ENCODE measurements at regions not wholly inside any gene's neighbourhood (a gene's known extent, or its start where the extent isn't known, plus 50 kb on each side); places are given as distances from the start of the nearest gene placed in this dataset.

- H3K4me3 Mint-ChIP-seq (ENCODE audit: unreplicated experiment), result peak overlapping the region; percentile 60
- TF ChIP-seq CTCF (IDR thresholded peaks at IDR 0.05; ENCODE audit: insufficient read depth in 1 of 2, low read depth in 1 of 2, low read length in 1 of 2, severe bottlenecking in 1 of 2, unreplicated experiment in 1 of 2), result no peak
- H3K9me3 Mint-ChIP-seq (ENCODE audit: unreplicated experiment), result peaks cover 40% of the 10 kb centered on the region
- DNase-seq, result peak; percentile 58 to 74
- Histone ChIP-seq H3K27me3 (replicated peaks; ENCODE audit: control insufficient read depth, insufficient read depth, low read length) (no peaks in the 10 kb centered on the region), H3K4me3 (ENCODE audit: low read depth, low read length) (no peak overlapping the region), H3K9me3 (peaks cover 7% of the 10 kb centered on the region), H3K36me3 (ENCODE audit: control insufficient read depth, insufficient read depth, low read length) (no peaks in the 10 kb centered on the region), H3K4me1 (peaks cover 11% of the 10 kb centered on the region)
- H3K27me3 Mint-ChIP-seq (ENCODE audit: insufficient read depth, unreplicated experiment), result no peaks in the 10 kb centered on the region
- ChIA-PET CTCF (no interaction called here), POLR2A (no interaction called here)
- peak overlapping the region; percentile 88 for H3K27ac Mint-ChIP-seq (ENCODE audit: unreplicated experiment)
- H3K36me3 Mint-ChIP-seq (ENCODE audit: insufficient read depth, unreplicated experiment), result peaks cover 7% of the 10 kb centered on the region
- intact Hi-C loops (cut with micrococcal nuclease; ENCODE audit: unreplicated experiment), result loop anchor here (2.0 kb wide), 1 partner anchor 37 kb away; no protein-coding TSS in a partner anchor
- H3K4me1 Mint-ChIP-seq (ENCODE audit: low read depth, unreplicated experiment), result peaks cover 9% of the 10 kb centered on the region
- no TSS peak for BruUV-seq (replicated peaks)
Observed at GRCh38 chr7:149369497-149369896, 91.4 kb downstream of the ZNF777 start.

GRCh38 chr7:149370790-149371189 lies 90.1 kb downstream of the ZNF777 start:
- no peaks in the 10 kb centered on the region for H3K36me3 ChIP-seq (ENCODE audit: control insufficient read depth, insufficient read depth, low read length)
- Mint-ChIP-seq H3K27me3 (ENCODE audit: insufficient read depth, unreplicated experiment) (no peaks in the 10 kb centered on the region), H3K9me3 (ENCODE audit: unreplicated experiment) (peaks cover 39% of the 10 kb centered on the region), H3K4me3 (ENCODE audit: unreplicated experiment) (no peak overlapping the region), H3K27ac (ENCODE audit: unreplicated experiment) (no peak overlapping the region), H3K36me3 (ENCODE audit: insufficient read depth, unreplicated experiment) (peaks cover 7% of the 10 kb centered on the region), H3K4me1 (ENCODE audit: low read depth, unreplicated experiment) (peaks cover 9% of the 10 kb centered on the region)
- no peak overlapping the region for H3K4me3 ChIP-seq (ENCODE audit: low read depth, low read length)
- peaks cover 7% of the 10 kb centered on the region for H3K9me3 ChIP-seq
- DNase-seq, result no peak
- no peak for TF ChIP-seq CTCF (IDR thresholded peaks at IDR 0.05; ENCODE audit: insufficient read depth in 1 of 2, low read depth in 1 of 2, low read length in 1 of 2, severe bottlenecking in 1 of 2, unreplicated experiment in 1 of 2)
- intact Hi-C loops (cut with micrococcal nuclease; ENCODE audit: unreplicated experiment), result no loop called here
- ChIA-PET POLR2A (no interaction called here), CTCF (no interaction called here)
- peaks cover 11% of the 10 kb centered on the region for H3K4me1 ChIP-seq
- H3K27me3 ChIP-seq (replicated peaks; ENCODE audit: control insufficient read depth, insufficient read depth, low read length), result no peaks in the 10 kb centered on the region
- BruUV-seq (replicated peaks), result no TSS peak

- Histone ChIP-seq H3K36me3 (ENCODE audit: control insufficient read depth, insufficient read depth, low read length) (no peaks in the 10 kb centered on the region), H3K4me1 (peaks cover 11% of the 10 kb centered on the region), H3K4me3 (ENCODE audit: low read depth, low read length) (no peak overlapping the region), H3K27me3 (replicated peaks; ENCODE audit: control insufficient read depth, insufficient read depth, low read length) (no peaks in the 10 kb centered on the region), H3K9me3 (peaks cover 10% of the 10 kb centered on the region)
- no peak for TF ChIP-seq CTCF (IDR thresholded peaks at IDR 0.05; ENCODE audit: insufficient read depth in 1 of 2, low read depth in 1 of 2, low read length in 1 of 2, severe bottlenecking in 1 of 2, unreplicated experiment in 1 of 2)
- Mint-ChIP-seq H3K9me3 (ENCODE audit: unreplicated experiment) (peaks cover 45% of the 10 kb centered on the region), H3K4me3 (ENCODE audit: unreplicated experiment) (no peak overlapping the region), H3K27ac (ENCODE audit: unreplicated experiment) (no peak overlapping the region), H3K4me1 (ENCODE audit: low read depth, unreplicated experiment) (peaks cover 9% of the 10 kb centered on the region), H3K36me3 (ENCODE audit: insufficient read depth, unreplicated experiment) (peaks cover 7% of the 10 kb centered on the region), H3K27me3 (ENCODE audit: insufficient read depth, unreplicated experiment) (no peaks in the 10 kb centered on the region)
- no TSS peak for BruUV-seq (replicated peaks)
- POLR2A ChIA-PET, result no interaction called here
- CTCF ChIA-PET, result no interaction called here
- no peak for DNase-seq
- intact Hi-C loops (cut with micrococcal nuclease; ENCODE audit: unreplicated experiment), result no loop called here
Observed at GRCh38 chr7:149373089-149373488, 87.8 kb downstream of the ZNF777 start.

Measured in Caco-2 (cell line).